ENCODE measurements at regions not wholly inside any gene's neighbourhood (a gene's known extent, or its start where the extent isn't known, plus 50 kb on each side); places are given as distances from the start of the nearest gene placed in this dataset.

- Histone ChIP-seq H3K27me3 (ENCODE audit: control insufficient read depth, extremely low read depth, insufficient read depth, low read length) (no peaks in the 10 kb centered on the region), H3K4me3 (ENCODE audit: control insufficient read depth in 2 of 3, extremely low read depth in 1 of 3, insufficient read depth in 2 of 3, low read depth in 1 of 3, low read length in 3 of 3) (no peak overlapping the region), H3K9ac (ENCODE audit: control insufficient read depth, extremely low read depth, insufficient read depth, low read length) (no peak overlapping the region), H3K79me2 (ENCODE audit: control insufficient read depth, insufficient read depth, low read length) (no peaks in the 10 kb centered on the region), H3K4me2 (ENCODE audit: control insufficient read depth, extremely low read depth, insufficient read depth, low read depth, low read length) (no peak overlapping the region), H3K9me1 (ENCODE audit: control insufficient read depth, extremely low read depth, insufficient read depth, low read length) (no peaks in the 10 kb centered on the region), H3K4me1 (ENCODE audit: control insufficient read depth, extremely low read depth, insufficient read depth, low read length) (no peaks in the 10 kb centered on the region), H4K20me1 (ENCODE audit: control insufficient read depth, extremely low read depth, insufficient read depth, low read length) (no peaks in the 10 kb centered on the region), H2AFZ (ENCODE audit: control insufficient read depth, low read length) (no peak overlapping the region), H3K27ac (ENCODE audit: control insufficient read depth, insufficient read depth, low read length) (no peak overlapping the region), H3K36me3 (ENCODE audit: control insufficient read depth in 2 of 2, extremely low read depth in 1 of 2, insufficient read depth in 2 of 2, low read length in 2 of 2) (no peaks in the 10 kb centered on the region), H3K9me3 (ENCODE audit: control insufficient read depth, low read depth, low read length) (no peaks in the 10 kb centered on the region)
- no peak for TF ChIP-seq EZH2 (IDR thresholded peaks at IDR 0.05; ENCODE audit: low read length)
- TF ChIP-seq, protein P1, sequence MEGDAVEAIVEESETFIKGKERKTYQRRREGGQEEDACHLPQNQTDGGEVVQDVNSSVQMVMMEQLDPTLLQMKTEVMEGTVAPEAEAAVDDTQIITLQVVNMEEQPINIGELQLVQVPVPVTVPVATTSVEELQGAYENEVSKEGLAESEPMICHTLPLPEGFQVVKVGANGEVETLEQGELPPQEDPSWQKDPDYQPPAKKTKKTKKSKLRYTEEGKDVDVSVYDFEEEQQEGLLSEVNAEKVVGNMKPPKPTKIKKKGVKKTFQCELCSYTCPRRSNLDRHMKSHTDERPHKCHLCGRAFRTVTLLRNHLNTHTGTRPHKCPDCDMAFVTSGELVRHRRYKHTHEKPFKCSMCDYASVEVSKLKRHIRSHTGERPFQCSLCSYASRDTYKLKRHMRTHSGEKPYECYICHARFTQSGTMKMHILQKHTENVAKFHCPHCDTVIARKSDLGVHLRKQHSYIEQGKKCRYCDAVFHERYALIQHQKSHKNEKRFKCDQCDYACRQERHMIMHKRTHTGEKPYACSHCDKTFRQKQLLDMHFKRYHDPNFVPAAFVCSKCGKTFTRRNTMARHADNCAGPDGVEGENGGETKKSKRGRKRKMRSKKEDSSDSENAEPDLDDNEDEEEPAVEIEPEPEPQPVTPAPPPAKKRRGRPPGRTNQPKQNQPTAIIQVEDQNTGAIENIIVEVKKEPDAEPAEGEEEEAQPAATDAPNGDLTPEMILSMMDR (optimal IDR thresholded peaks at IDR 0.05 in 1 of 3, IDR thresholded peaks at IDR 0.05 in 1 of 3, conservative IDR thresholded peaks at IDR 0.05 in 1 of 3; ENCODE audit: extremely low read depth in 1 of 3, insufficient read depth in 2 of 3, low read length in 3 of 3), result no peak
- FAIRE-seq (no peak), DNase-seq (ENCODE audit: low read depth, low spot score) (no peak)
- dilution Hi-C loops (cut with MboI; ENCODE audit: extremely low pct_ligation_motif_present, low sequenced_read_pairs), result no loop called here
Measured at GRCh38 chr16:52634528-52634927, 87.6 kb upstream of the TOX3 start.

DNA sequence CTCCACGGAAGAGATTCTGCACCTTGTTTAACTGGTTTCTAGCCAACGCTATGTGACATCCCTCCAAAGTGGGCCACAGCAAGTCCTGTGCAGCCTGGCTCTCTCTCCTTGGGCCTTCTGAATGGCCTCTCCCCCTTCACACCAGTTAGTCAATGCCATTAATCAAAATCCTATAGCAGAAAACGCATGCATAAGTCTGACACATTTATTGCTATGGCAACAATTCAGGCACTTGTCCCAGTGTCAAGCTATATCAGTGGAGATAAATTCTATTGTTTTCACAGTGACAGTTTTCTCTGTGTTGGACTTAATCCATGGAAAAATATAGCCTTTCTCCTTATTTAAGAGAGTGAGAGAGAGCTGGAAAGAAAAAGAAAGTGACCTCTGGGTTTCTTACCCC lies 87.2 kb upstream of the TOX3 start:
- H3K27ac ChIP-seq (ENCODE audit: control insufficient read depth, insufficient read depth, low read length), result no peak overlapping the region
- H3K79me2 ChIP-seq (ENCODE audit: control insufficient read depth, insufficient read depth, low read length), result no peaks in the 10 kb centered on the region
- H3K9ac ChIP-seq (ENCODE audit: control insufficient read depth, extremely low read depth, insufficient read depth, low read length), result no peak overlapping the region
- no peak for TF ChIP-seq EZH2 (IDR thresholded peaks at IDR 0.05; ENCODE audit: low read length)
- TF ChIP-seq, protein P1 (optimal IDR thresholded peaks at IDR 0.05 in 1 of 3, IDR thresholded peaks at IDR 0.05 in 1 of 3, conservative IDR thresholded peaks at IDR 0.05 in 1 of 3; ENCODE audit: extremely low read depth in 1 of 3, insufficient read depth in 2 of 3, low read length in 3 of 3), result no peak
- no peak overlapping the region for H3K4me2 ChIP-seq (ENCODE audit: control insufficient read depth, extremely low read depth, insufficient read depth, low read depth, low read length)
- no peak overlapping the region for H3K4me3 ChIP-seq (ENCODE audit: control insufficient read depth in 2 of 3, extremely low read depth in 1 of 3, insufficient read depth in 2 of 3, low read depth in 1 of 3, low read length in 3 of 3)
- DNase-seq (ENCODE audit: low read depth, low spot score) (no peak), FAIRE-seq (no peak)
- no peaks in the 10 kb centered on the region for H3K9me3 ChIP-seq (ENCODE audit: control insufficient read depth, low read depth, low read length)
- no peaks in the 10 kb centered on the region for H3K27me3 ChIP-seq (ENCODE audit: control insufficient read depth, extremely low read depth, insufficient read depth, low read length)
- H3K9me1 ChIP-seq (ENCODE audit: control insufficient read depth, extremely low read depth, insufficient read depth, low read length), result no peaks in the 10 kb centered on the region
- H2AFZ ChIP-seq (ENCODE audit: control insufficient read depth, low read length), result no peak overlapping the region
- dilution Hi-C loops (cut with MboI; ENCODE audit: extremely low pct_ligation_motif_present, low sequenced_read_pairs), result no loop called here
- H4K20me1 ChIP-seq (ENCODE audit: control insufficient read depth, extremely low read depth, insufficient read depth, low read length), result no peaks in the 10 kb centered on the region
- H3K4me1 ChIP-seq (ENCODE audit: control insufficient read depth, extremely low read depth, insufficient read depth, low read length), result no peaks in the 10 kb centered on the region
- H3K36me3 ChIP-seq (ENCODE audit: control insufficient read depth in 2 of 2, extremely low read depth in 1 of 2, insufficient read depth in 2 of 2, low read length in 2 of 2), result no peaks in the 10 kb centered on the region

All from keratinocyte (primary cell).